DND-41 (cell line): ENCODE measurements at regions not wholly inside any gene's neighbourhood (a gene's known extent, or its start where the extent isn't known, plus 50 kb on each side); places are given as distances from the start of the nearest gene placed in this dataset.
A peak's percentile ranks its signal among the peaks of the same experiment; 100 is the strongest.

Experiments used
- EZH2 ChIP-seq: IDR thresholded peaks from 3 replicates; pipeline ENCODE4 v1.6.1; 2012; ENCODE audit warnings: borderline replicate concordance, low read depth, mild to moderate bottlenecking, moderate library complexity, low read length, inconsistent platforms; ENCODE audit not compliant: severe bottlenecking
- TF ChIP-seq, protein P1 (sequence below): IDR thresholded peaks from 2 replicates; pipeline ENCODE4 v1.5.1; 2012; ENCODE audit warnings: borderline replicate concordance, low read length, moderate library complexity, mild to moderate bottlenecking; ENCODE audit not compliant: poor library complexity, severe bottlenecking; ENCODE audit errors: extremely low read depth

DNA sequence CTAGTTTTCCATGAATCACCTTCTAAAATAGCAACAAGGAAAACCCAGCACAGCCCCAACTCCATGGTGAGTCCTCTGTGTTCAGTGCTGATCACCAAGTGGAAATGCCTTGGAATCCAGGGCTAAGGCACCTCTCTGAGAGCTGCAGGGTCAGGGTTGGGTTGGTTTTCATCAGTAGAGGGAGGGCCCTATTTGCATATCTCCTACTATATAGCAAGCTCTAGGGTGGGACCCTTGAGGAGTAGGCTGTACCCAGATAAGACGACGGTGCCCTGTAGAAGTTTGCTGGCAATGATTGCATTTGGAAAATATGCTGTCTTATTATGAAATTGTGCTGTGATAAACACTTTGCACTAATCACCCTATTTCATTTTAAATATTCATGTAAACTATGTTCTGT, 1011.8 kb downstream of the TMEM121 start:
- TF ChIP-seq, protein P1, sequence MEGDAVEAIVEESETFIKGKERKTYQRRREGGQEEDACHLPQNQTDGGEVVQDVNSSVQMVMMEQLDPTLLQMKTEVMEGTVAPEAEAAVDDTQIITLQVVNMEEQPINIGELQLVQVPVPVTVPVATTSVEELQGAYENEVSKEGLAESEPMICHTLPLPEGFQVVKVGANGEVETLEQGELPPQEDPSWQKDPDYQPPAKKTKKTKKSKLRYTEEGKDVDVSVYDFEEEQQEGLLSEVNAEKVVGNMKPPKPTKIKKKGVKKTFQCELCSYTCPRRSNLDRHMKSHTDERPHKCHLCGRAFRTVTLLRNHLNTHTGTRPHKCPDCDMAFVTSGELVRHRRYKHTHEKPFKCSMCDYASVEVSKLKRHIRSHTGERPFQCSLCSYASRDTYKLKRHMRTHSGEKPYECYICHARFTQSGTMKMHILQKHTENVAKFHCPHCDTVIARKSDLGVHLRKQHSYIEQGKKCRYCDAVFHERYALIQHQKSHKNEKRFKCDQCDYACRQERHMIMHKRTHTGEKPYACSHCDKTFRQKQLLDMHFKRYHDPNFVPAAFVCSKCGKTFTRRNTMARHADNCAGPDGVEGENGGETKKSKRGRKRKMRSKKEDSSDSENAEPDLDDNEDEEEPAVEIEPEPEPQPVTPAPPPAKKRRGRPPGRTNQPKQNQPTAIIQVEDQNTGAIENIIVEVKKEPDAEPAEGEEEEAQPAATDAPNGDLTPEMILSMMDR, result peak; percentile 1
- TF ChIP-seq EZH2, result no peak
